ENCODE measurements at regions not wholly inside any gene's neighbourhood (a gene's known extent, or its start where the extent isn't known, plus 50 kb on each side); places are given as distances from the start of the nearest gene placed in this dataset.
"Not testable (repeated sequence)": the region's sequence is repeated elsewhere in the genome, so short reads cannot be mapped to it uniquely, and the experiment has no call there.

GRCh38 chr7:12016439-12016838 lies 184.4 kb upstream of the THSD7A start:
- Histone ChIP-seq H2BK15ac (ENCODE audit: low read depth, poor library complexity, severe bottlenecking) (no peak overlapping the region), H2BK5ac (ENCODE audit: low read depth, low read length, poor library complexity, severe bottlenecking) (no peak overlapping the region), H3K14ac (ENCODE audit: low read length in 2 of 2) (no peak overlapping the region), H3K4me3 (ENCODE audit: insufficient read depth in 1 of 2, low read depth in 1 of 2, low read length in 2 of 2) (no peak overlapping the region), H2BK120ac (ENCODE audit: low read depth, low read length) (no peak overlapping the region), H2AFZ (ENCODE audit: low read depth, low read length) (no peak overlapping the region), H3K23ac (ENCODE audit: low read length in 2 of 2) (no peak overlapping the region), H3K27ac (ENCODE audit: low read length, poor library complexity, severe bottlenecking) (no peak overlapping the region), H3K4me2 (ENCODE audit: low read length, poor library complexity, severe bottlenecking) (no peak overlapping the region), H3K9ac (ENCODE audit: low read length) (no peak overlapping the region), H2BK12ac (ENCODE audit: low read length in 2 of 2) (no peak overlapping the region), H3K9me3 (ENCODE audit: control insufficient read depth, low read length) (no peaks in the 10 kb centered on the region), H3K4me1 (ENCODE audit: control insufficient read depth, insufficient read depth, low read depth, low read length) (no peaks in the 10 kb centered on the region), H3K79me1 (replicated peaks; ENCODE audit: low read length, poor library complexity, severe bottlenecking) (no peaks in the 10 kb centered on the region), H3K4ac (ENCODE audit: low read depth in 1 of 2, low read length in 2 of 2) (no peak overlapping the region), H4K91ac (ENCODE audit: low read length) (no peak overlapping the region), H4K8ac (ENCODE audit: low read length) (no peak overlapping the region), H3K27me3 (ENCODE audit: control insufficient read depth in 1 of 2, insufficient read depth in 1 of 2, low read length in 2 of 2) (no peaks in the 10 kb centered on the region), H2AK5ac (ENCODE audit: low read length, severe bottlenecking) (no peak overlapping the region), H3K36me3 (ENCODE audit: control insufficient read depth in 1 of 2, insufficient read depth in 2 of 2, low read depth in 1 of 2, low read length in 2 of 2) (no peaks in the 10 kb centered on the region), H3K18ac (ENCODE audit: low read depth in 1 of 2, low read length in 2 of 2) (no peak overlapping the region)
- no peak for DNase-seq
- WGBS = no CpG with 5 or more reads among the region's 1 CpG

GRCh38 chr7:12017046-12017445 lies 185.0 kb upstream of the THSD7A start:
- no peak overlapping the region for H3K18ac ChIP-seq (ENCODE audit: low read depth in 1 of 2, low read length in 2 of 2)
- H3K23ac ChIP-seq (ENCODE audit: low read length in 2 of 2) = no peak overlapping the region
- no peaks in the 10 kb centered on the region for H3K9me3 ChIP-seq (ENCODE audit: control insufficient read depth, low read length)
- H3K4me2 ChIP-seq (ENCODE audit: low read length, poor library complexity, severe bottlenecking) = no peak overlapping the region
- no peak overlapping the region for H2BK12ac ChIP-seq (ENCODE audit: low read length in 2 of 2)
- no peak overlapping the region for H3K4me3 ChIP-seq (ENCODE audit: insufficient read depth in 1 of 2, low read depth in 1 of 2, low read length in 2 of 2)
- no peaks in the 10 kb centered on the region for H3K27me3 ChIP-seq (ENCODE audit: control insufficient read depth in 1 of 2, insufficient read depth in 1 of 2, low read length in 2 of 2)
- no peaks in the 10 kb centered on the region for H3K36me3 ChIP-seq (ENCODE audit: control insufficient read depth in 1 of 2, insufficient read depth in 2 of 2, low read depth in 1 of 2, low read length in 2 of 2)
- no peak overlapping the region for H3K4ac ChIP-seq (ENCODE audit: low read depth in 1 of 2, low read length in 2 of 2)
- no peak for DNase-seq
- H3K79me1 ChIP-seq (replicated peaks; ENCODE audit: low read length, poor library complexity, severe bottlenecking) = no peaks in the 10 kb centered on the region
- H3K27ac ChIP-seq (ENCODE audit: low read length, poor library complexity, severe bottlenecking) = no peak overlapping the region
- H2BK5ac ChIP-seq (ENCODE audit: low read depth, low read length, poor library complexity, severe bottlenecking) = no peak overlapping the region
- H2AK5ac ChIP-seq (ENCODE audit: low read length, severe bottlenecking) = no peak overlapping the region
- H2BK15ac ChIP-seq (ENCODE audit: low read depth, poor library complexity, severe bottlenecking) = no peak overlapping the region
- H2BK120ac ChIP-seq (ENCODE audit: low read depth, low read length) = no peak overlapping the region
- H2AFZ ChIP-seq (ENCODE audit: low read depth, low read length) = no peak overlapping the region
- no peak overlapping the region for H3K9ac ChIP-seq (ENCODE audit: low read length)
- no CpG with 5 or more reads among the region's 1 CpG for WGBS
- H4K91ac ChIP-seq (ENCODE audit: low read length) = no peak overlapping the region
- no peak overlapping the region for H3K14ac ChIP-seq (ENCODE audit: low read length in 2 of 2)
- H4K8ac ChIP-seq (ENCODE audit: low read length) = no peak overlapping the region
- H3K4me1 ChIP-seq (ENCODE audit: control insufficient read depth, insufficient read depth, low read depth, low read length) = no peaks in the 10 kb centered on the region

- not testable (repeated sequence) for H3K18ac ChIP-seq (ENCODE audit: low read depth in 1 of 2, low read length in 2 of 2); H3K9me3 ChIP-seq (ENCODE audit: control insufficient read depth, low read length); H3K79me1 ChIP-seq (replicated peaks; ENCODE audit: low read length, poor library complexity, severe bottlenecking); H3K9ac ChIP-seq (ENCODE audit: low read length); H2AK5ac ChIP-seq (ENCODE audit: low read length, severe bottlenecking); H3K27ac ChIP-seq (ENCODE audit: low read length, poor library complexity, severe bottlenecking); H3K4ac ChIP-seq (ENCODE audit: low read depth in 1 of 2, low read length in 2 of 2); H2BK120ac ChIP-seq (ENCODE audit: low read depth, low read length); H2BK12ac ChIP-seq (ENCODE audit: low read length in 2 of 2); H3K14ac ChIP-seq (ENCODE audit: low read length in 2 of 2); H3K4me2 ChIP-seq (ENCODE audit: low read length, poor library complexity, severe bottlenecking); H4K8ac ChIP-seq (ENCODE audit: low read length); H2BK15ac ChIP-seq (ENCODE audit: low read depth, poor library complexity, severe bottlenecking); H2BK5ac ChIP-seq (ENCODE audit: low read depth, low read length, poor library complexity, severe bottlenecking); H2AFZ ChIP-seq (ENCODE audit: low read depth, low read length); H3K23ac ChIP-seq (ENCODE audit: low read length in 2 of 2); H3K27me3 ChIP-seq (ENCODE audit: control insufficient read depth in 1 of 2, insufficient read depth in 1 of 2, low read length in 2 of 2); H3K4me1 ChIP-seq (ENCODE audit: control insufficient read depth, insufficient read depth, low read depth, low read length); H3K36me3 ChIP-seq (ENCODE audit: control insufficient read depth in 1 of 2, insufficient read depth in 2 of 2, low read depth in 1 of 2, low read length in 2 of 2); H3K4me3 ChIP-seq (ENCODE audit: insufficient read depth in 1 of 2, low read depth in 1 of 2, low read length in 2 of 2); H4K91ac ChIP-seq (ENCODE audit: low read length); DNase-seq
- WGBS = no CpG with 5 or more reads among the region's 1 CpG
Observed at GRCh38 chr7:12022011-12022410, 189.1 kb upstream of the TMEM106B start.

- H3K4me1 ChIP-seq (ENCODE audit: control insufficient read depth, insufficient read depth, low read depth, low read length) = peaks cover 4% of the 10 kb centered on the region
- H2BK120ac ChIP-seq (ENCODE audit: low read depth, low read length) = no peak overlapping the region
- no peak overlapping the region for H3K23ac ChIP-seq (ENCODE audit: low read length in 2 of 2)
- H4K91ac ChIP-seq (ENCODE audit: low read length) = no peak overlapping the region
- no CpG with 5 or more reads among the region's 1 CpG for WGBS
- no peak overlapping the region for H3K14ac ChIP-seq (ENCODE audit: low read length in 2 of 2)
- H3K4ac ChIP-seq (ENCODE audit: low read depth in 1 of 2, low read length in 2 of 2) = no peak overlapping the region
- H2AK5ac ChIP-seq (ENCODE audit: low read length, severe bottlenecking) = no peak overlapping the region
- H3K27ac ChIP-seq (ENCODE audit: low read length, poor library complexity, severe bottlenecking) = no peak overlapping the region
- no peak overlapping the region for H3K9ac ChIP-seq (ENCODE audit: low read length)
- H2AFZ ChIP-seq (ENCODE audit: low read depth, low read length) = no peak overlapping the region
- no peaks in the 10 kb centered on the region for H3K79me1 ChIP-seq (replicated peaks; ENCODE audit: low read length, poor library complexity, severe bottlenecking)
- H4K8ac ChIP-seq (ENCODE audit: low read length) = no peak overlapping the region
- no peak overlapping the region for H2BK12ac ChIP-seq (ENCODE audit: low read length in 2 of 2)
- no peaks in the 10 kb centered on the region for H3K36me3 ChIP-seq (ENCODE audit: control insufficient read depth in 1 of 2, insufficient read depth in 2 of 2, low read depth in 1 of 2, low read length in 2 of 2)
- H3K9me3 ChIP-seq (ENCODE audit: control insufficient read depth, low read length) = no peaks in the 10 kb centered on the region
- H3K4me3 ChIP-seq (ENCODE audit: insufficient read depth in 1 of 2, low read depth in 1 of 2, low read length in 2 of 2) = no peak overlapping the region
- H3K27me3 ChIP-seq (ENCODE audit: control insufficient read depth in 1 of 2, insufficient read depth in 1 of 2, low read length in 2 of 2) = no peaks in the 10 kb centered on the region
- no peak overlapping the region for H3K18ac ChIP-seq (ENCODE audit: low read depth in 1 of 2, low read length in 2 of 2)
- H2BK5ac ChIP-seq (ENCODE audit: low read depth, low read length, poor library complexity, severe bottlenecking) = no peak overlapping the region
- H3K4me2 ChIP-seq (ENCODE audit: low read length, poor library complexity, severe bottlenecking) = no peak overlapping the region
- H2BK15ac ChIP-seq (ENCODE audit: low read depth, poor library complexity, severe bottlenecking) = no peak overlapping the region
- peak; percentile 21 for DNase-seq
Observed at GRCh38 chr7:12025246-12025645, 185.8 kb upstream of the TMEM106B start.

All from mesenchymal stem cell (in vitro differentiated cells and primary cell).